Activated CD8-positive, alpha-beta T cell treated with anti-CD3 and anti-CD28 coated beads, Interleukin-2, amount 10 ng/mL, durations not matched to agents 7 days and 5 days (primary cell): ENCODE measurements at regions not wholly inside any gene's neighbourhood (a gene's known extent, or its start where the extent isn't known, plus 50 kb on each side); places are given as distances from the start of the nearest gene placed in this dataset.
A peak's percentile ranks its signal among the peaks of the same experiment; 100 is the strongest.

Experiments
- ATAC-seq: fragments of 150-1000 bp; cut with Tn5 transposase; one replicate; pipeline ENCODE4 v1.10.0; 2021; ENCODE audit warnings: moderate library complexity
- CTCF ChIA-PET: fragments of 350-600 bp; sonication (Branson Sonifier 250); formaldehyde crosslinking; loops from one replicate; lab custom pipeline; 2021; ENCODE audit warnings: antibody characterized with exemption; lab: Charles Lee
- POLR2A ChIA-PET: fragments of 350-600 bp; sonication (Branson Sonifier 250); formaldehyde crosslinking; loops from one replicate; lab custom pipeline; 2021; ENCODE audit warnings: antibody characterized with exemption; lab: Charles Lee
- DNase-seq: peaks from one replicate; pipeline ENCODE4 v3.0.0-alpha.2; 2020
- H3K27ac Mint-ChIP-seq: one replicate; pipeline ENCODE4 v1.8.0; 2021; ENCODE audit warnings: mild to moderate bottlenecking, mixed read lengths
- H3K27me3 Mint-ChIP-seq: one replicate; pipeline ENCODE4 v1.8.0; 2021; ENCODE audit warnings: low read depth, mixed read lengths
- H3K36me3 Mint-ChIP-seq: one replicate; pipeline ENCODE4 v1.8.0; 2021; ENCODE audit warnings: low read depth, mixed read lengths
- H3K4me1 Mint-ChIP-seq: one replicate; pipeline ENCODE4 v1.8.0; 2021; ENCODE audit warnings: low read depth, mixed read lengths
- H3K4me3 Mint-ChIP-seq: one replicate; pipeline ENCODE4 v1.8.0; 2021; ENCODE audit warnings: mild to moderate bottlenecking, mixed read lengths
- H3K9me3 Mint-ChIP-seq: one replicate; pipeline ENCODE4 v1.8.0; 2022; ENCODE audit warnings: mixed read lengths; ENCODE audit not compliant: insufficient read depth

DNA sequence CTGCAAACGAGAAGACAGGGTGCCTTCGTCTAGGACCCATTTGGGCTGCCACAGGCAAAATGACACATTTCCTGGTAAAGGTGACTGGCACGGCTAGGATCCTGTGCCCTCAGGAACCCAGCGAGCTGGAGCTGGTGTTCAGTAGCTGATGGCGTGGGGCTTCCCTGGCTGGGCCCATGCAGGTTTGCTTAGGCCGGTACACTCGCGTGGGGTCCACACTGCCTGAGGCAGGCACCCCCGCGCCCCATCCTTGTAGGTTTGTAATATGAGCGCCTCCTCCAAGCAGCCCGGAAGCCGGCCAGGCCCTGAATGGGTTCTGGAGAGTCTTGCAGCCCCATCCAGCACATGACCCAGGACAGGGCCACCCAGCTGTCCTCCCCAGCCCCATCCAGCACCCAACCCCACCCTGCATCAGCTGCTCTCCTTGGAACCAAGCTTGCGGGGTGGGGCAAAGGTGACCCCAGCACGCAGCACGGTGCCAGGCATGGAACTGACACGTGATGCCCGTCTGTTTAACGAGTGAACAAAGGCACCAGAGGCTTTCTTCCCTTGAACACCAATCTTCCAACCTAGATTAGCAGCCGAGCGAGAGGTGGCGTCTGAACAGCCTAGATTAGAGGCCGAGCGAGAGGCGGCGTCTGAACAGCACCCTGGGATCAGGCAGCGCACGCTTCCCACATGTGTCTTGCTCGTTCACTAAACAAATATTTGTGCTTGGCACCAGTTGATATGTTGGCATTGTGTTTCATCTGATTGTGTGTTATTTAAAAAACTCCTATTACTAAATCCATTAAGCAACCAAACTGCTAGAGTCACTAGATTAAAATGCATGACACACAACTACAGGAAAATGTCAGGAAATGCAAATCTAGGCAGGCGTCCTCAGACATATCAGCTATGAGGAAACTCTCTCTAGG is 112.1 kb downstream of the DLL1 start:
- Mint-ChIP-seq H3K9me3 (no peaks in the 10 kb centered on the region), H3K4me1 (peaks cover 9% of the 10 kb centered on the region), H3K27me3 (peaks cover 7% of the 10 kb centered on the region), H3K4me3 (no peak overlapping the region), H3K36me3 (peaks cover 2% of the 10 kb centered on the region), H3K27ac (no peak overlapping the region)
- ChIA-PET CTCF (interaction anchor here (0.7 kb wide), 1 partner anchor 877 kb away, joined by 3 read pairs; no protein-coding TSS in a partner anchor), POLR2A (no interaction called here)
- DNase-seq (peak; percentile 15), ATAC-seq (no peak)

- Mint-ChIP-seq H3K27ac (peak overlapping the region; percentile 43), H3K27me3 (peaks cover 7% of the 10 kb centered on the region), H3K4me3 (no peak overlapping the region), H3K9me3 (no peaks in the 10 kb centered on the region), H3K36me3 (peaks cover 2% of the 10 kb centered on the region), H3K4me1 (peaks cover 9% of the 10 kb centered on the region)
- DNase-seq (peak; percentile 19), ATAC-seq (peak; percentile 48)
- POLR2A ChIA-PET, result no interaction called here
- CTCF ChIA-PET, result no interaction called here
These were observed 112.9 kb downstream of the DLL1 start for GRCh38 chr6:170177772-170178560.

GRCh38 chr6:170176898-170177771 is 113.7 kb downstream of the DLL1 start:
- peak overlapping the region; percentile 64 for H3K4me3 Mint-ChIP-seq
- H3K27me3 Mint-ChIP-seq, result peaks cover 7% of the 10 kb centered on the region
- ATAC-seq (peak; percentile 68), DNase-seq (peak; percentile 27)
- peaks cover 4% of the 10 kb centered on the region for H3K36me3 Mint-ChIP-seq
- H3K27ac Mint-ChIP-seq, result peak overlapping the region; percentile 89
- POLR2A ChIA-PET, result no interaction called here
- no peaks in the 10 kb centered on the region for H3K9me3 Mint-ChIP-seq
- CTCF ChIA-PET, result no interaction called here
- H3K4me1 Mint-ChIP-seq, result peaks cover 4% of the 10 kb centered on the region

DNA sequence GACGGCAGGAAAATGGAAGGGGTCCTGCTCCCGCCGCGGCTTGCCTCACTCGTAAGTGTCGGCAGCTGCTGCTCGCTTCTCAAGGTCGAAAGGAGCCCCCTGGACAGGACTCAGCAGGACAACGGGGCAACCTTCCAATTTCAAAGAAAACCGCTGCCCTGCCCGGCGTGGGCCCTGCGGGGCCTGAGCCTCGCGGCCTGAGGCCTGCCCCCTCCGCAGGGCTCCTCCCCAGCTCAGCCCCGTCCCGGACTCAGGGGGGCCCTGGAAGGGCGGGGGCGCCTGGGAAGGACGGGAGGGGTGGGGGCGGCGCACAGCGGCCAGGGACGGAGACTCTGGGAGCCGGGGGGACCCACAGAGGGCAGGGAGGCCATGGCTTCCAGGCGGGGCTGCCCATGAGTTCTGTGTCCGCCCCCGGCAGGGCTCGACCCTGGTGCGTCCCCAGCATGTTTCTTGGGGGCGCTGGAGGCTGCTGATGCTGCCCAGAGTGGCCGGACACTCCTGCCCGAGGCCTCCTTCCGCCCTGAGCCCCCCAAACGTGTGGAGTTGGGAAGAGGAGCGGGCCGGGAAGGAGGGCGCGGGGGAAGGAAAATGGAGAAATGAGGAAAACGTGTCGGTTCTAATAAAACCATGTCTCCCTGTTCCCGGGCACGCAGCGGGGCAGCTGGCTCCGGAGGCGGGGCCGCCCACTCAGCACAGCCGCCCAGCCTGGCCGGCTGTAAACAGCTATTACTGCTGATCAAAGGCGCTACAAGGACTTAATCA is 114.6 kb downstream of the DLL1 start:
- ChIA-PET CTCF (no interaction called here), POLR2A (no interaction called here)
- Mint-ChIP-seq H3K27me3 (peaks cover 4% of the 10 kb centered on the region), H3K4me3 (peak overlapping the region; percentile 64), H3K27ac (peak overlapping the region; percentile 89), H3K36me3 (peaks cover 4% of the 10 kb centered on the region), H3K4me1 (no peaks in the 10 kb centered on the region), H3K9me3 (peaks cover 2% of the 10 kb centered on the region)
- DNase-seq, result peak; percentile 18
- ATAC-seq, result no peak

- H3K9me3 Mint-ChIP-seq, result peaks cover 4% of the 10 kb centered on the region
- H3K4me3 Mint-ChIP-seq, result no peak overlapping the region
- H3K27ac Mint-ChIP-seq, result no peak overlapping the region
- ChIA-PET POLR2A (no interaction called here), CTCF (no interaction called here)
- peaks cover 4% of the 10 kb centered on the region for H3K36me3 Mint-ChIP-seq
- no peaks in the 10 kb centered on the region for H3K4me1 Mint-ChIP-seq
- H3K27me3 Mint-ChIP-seq, result peaks cover 4% of the 10 kb centered on the region
- ATAC-seq (no peak), DNase-seq (no peak)
These were observed 115.2 kb downstream of the DLL1 start for GRCh38 chr6:170175644-170176135.

GRCh38 chr6:170174771-170175643 is 115.9 kb downstream of the DLL1 start:
- POLR2A ChIA-PET, result no interaction called here
- H3K27me3 Mint-ChIP-seq, result peaks cover 4% of the 10 kb centered on the region
- H3K4me1 Mint-ChIP-seq, result no peaks in the 10 kb centered on the region
- peak; percentile 15 for DNase-seq
- no peak overlapping the region for H3K4me3 Mint-ChIP-seq
- peaks cover 4% of the 10 kb centered on the region for H3K36me3 Mint-ChIP-seq
- CTCF ChIA-PET, result no interaction called here
- no peak for ATAC-seq
- peaks cover 4% of the 10 kb centered on the region for H3K9me3 Mint-ChIP-seq
- no peak overlapping the region for H3K27ac Mint-ChIP-seq

GRCh38 chr6:170174124-170174770 is 116.6 kb downstream of the DLL1 start:
- no peak overlapping the region for H3K4me3 Mint-ChIP-seq
- POLR2A ChIA-PET, result no interaction called here
- H3K27ac Mint-ChIP-seq, result no peak overlapping the region
- CTCF ChIA-PET, result no interaction called here
- peaks cover 4% of the 10 kb centered on the region for H3K9me3 Mint-ChIP-seq
- H3K36me3 Mint-ChIP-seq, result peaks cover 4% of the 10 kb centered on the region
- DNase-seq, result peak; percentile 10
- ATAC-seq, result no peak
- no peaks in the 10 kb centered on the region for H3K4me1 Mint-ChIP-seq
- peaks cover 4% of the 10 kb centered on the region for H3K27me3 Mint-ChIP-seq

- peak; percentile 9 for DNase-seq
- Mint-ChIP-seq H3K36me3 (peaks cover 4% of the 10 kb centered on the region), H3K4me3 (no peak overlapping the region), H3K27me3 (peaks cover 4% of the 10 kb centered on the region), H3K4me1 (no peaks in the 10 kb centered on the region), H3K27ac (no peak overlapping the region), H3K9me3 (peaks cover 4% of the 10 kb centered on the region)
- POLR2A ChIA-PET, result no interaction called here
- ATAC-seq, result no peak
- CTCF ChIA-PET, result no interaction called here
These were observed 117.5 kb downstream of the DLL1 start for GRCh38 chr6:170173335-170173881.

DNA sequence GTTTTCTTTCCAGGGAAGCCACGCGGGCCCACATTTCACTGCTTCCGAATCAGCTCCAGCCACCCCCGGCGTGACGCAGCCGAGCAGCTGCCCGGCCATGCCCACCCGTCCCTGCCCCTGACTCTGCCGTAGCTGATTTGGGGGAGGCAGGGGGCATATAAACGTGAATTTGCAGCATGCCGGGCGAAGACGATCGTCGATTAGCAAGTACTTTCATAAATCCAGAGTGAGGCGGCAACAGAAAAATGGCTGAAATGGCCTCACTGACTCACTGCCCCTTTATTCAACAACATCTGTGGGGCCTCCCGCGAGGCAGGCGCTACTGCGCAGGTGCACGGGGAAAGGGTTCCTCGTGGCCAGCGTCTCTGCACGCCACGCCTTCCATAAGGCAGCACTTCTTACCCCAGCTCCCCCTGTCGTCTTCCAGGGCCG is 118.0 kb downstream of the DLL1 start:
- no peaks in the 10 kb centered on the region for H3K4me1 Mint-ChIP-seq

GRCh38 chr6:170172392-170172791 is 118.5 kb downstream of the DLL1 start:
- Mint-ChIP-seq H3K27me3 (peaks cover 7% of the 10 kb centered on the region), H3K27ac (no peak overlapping the region), H3K36me3 (peaks cover 4% of the 10 kb centered on the region), H3K9me3 (peaks cover 9% of the 10 kb centered on the region), H3K4me3 (no peak overlapping the region), H3K4me1 (no peaks in the 10 kb centered on the region)
- DNase-seq (no peak), ATAC-seq (no peak)
- ChIA-PET CTCF (no interaction called here), POLR2A (no interaction called here)

More for the DNA sequence above, 118.0 kb downstream of the DLL1 start:
- ChIA-PET POLR2A (no interaction called here), CTCF (no interaction called here)
- Mint-ChIP-seq H3K27me3 (peaks cover 7% of the 10 kb centered on the region), H3K4me3 (no peak overlapping the region), H3K27ac (no peak overlapping the region), H3K36me3 (peaks cover 4% of the 10 kb centered on the region), H3K9me3 (peaks cover 9% of the 10 kb centered on the region)
- no peak for ATAC-seq
- DNase-seq, result no peak
